Ectodermal cell (in vitro differentiated cells): ENCODE measurements at regions not wholly inside any gene's neighbourhood (a gene's known extent, or its start where the extent isn't known, plus 50 kb on each side); places are given as distances from the start of the nearest gene placed in this dataset.

Source experiments
- H3K27ac ChIP-seq: 2 replicates; pipeline ENCODE4 v1.7.0; 2013; ENCODE audit warnings: mild to moderate bottlenecking, low read depth, low read length; ENCODE audit not compliant: insufficient read depth, poor library complexity, severe bottlenecking
- H3K27me3 ChIP-seq: 2 replicates; pipeline ENCODE4 v1.7.0; 2013; ENCODE audit warnings: mild to moderate bottlenecking, low read length; ENCODE audit not compliant: insufficient read depth, control insufficient read depth, poor library complexity, severe bottlenecking
- H3K36me3 ChIP-seq: one replicate; pipeline ENCODE4 v1.7.0; 2013; ENCODE audit warnings: low read length; ENCODE audit not compliant: control insufficient read depth, insufficient read depth
- H3K4me1 ChIP-seq: one replicate; pipeline ENCODE4 v1.7.0; 2013; ENCODE audit warnings: low read length; ENCODE audit not compliant: control insufficient read depth, insufficient read depth
- H3K4me3 ChIP-seq: 2 replicates; pipeline ENCODE4 v1.7.0; 2013; ENCODE audit warnings: low read depth, low read length, control low read depth; ENCODE audit not compliant: insufficient read depth
- H3K9me3 ChIP-seq: 2 replicates; pipeline ENCODE4 v1.7.0; 2013; ENCODE audit warnings: mild to moderate bottlenecking, low read length, moderate library complexity; ENCODE audit not compliant: control insufficient read depth
- WGBS, 2 experiments: methylation state at CpG; one replicate each; pipeline ENCODE4 v1.1.7; 2013; ENCODE audit warnings: missing lambda C conversion rate in 2 of 2; 5-methylcytosine and 5-hydroxymethylcytosine counted together

DNA sequence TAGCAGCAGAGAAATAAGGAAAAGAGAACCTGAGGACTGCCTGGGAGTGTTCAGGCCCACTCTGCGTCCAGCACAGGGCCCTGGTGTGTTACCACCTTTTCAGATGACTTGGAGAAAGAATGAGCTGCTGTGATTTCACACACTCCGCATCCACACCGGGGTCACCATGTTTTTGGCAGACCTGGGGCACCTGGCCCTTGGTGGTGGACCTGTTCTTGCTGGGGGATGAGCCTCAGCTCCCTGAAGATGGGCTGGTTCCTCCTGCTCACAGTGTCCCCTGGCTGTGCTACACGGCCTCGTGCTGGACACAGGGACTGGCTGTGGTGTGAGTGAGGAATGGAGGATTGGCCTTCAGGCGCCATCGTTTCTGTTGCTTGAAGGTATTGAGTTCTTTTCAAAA, 1381.4 kb downstream of the TBC1D22A start:
- Histone ChIP-seq H3K9me3 (no peaks in the 10 kb centered on the region), H3K4me3 (no peak overlapping the region), H3K27me3 (no peaks in the 10 kb centered on the region), H3K27ac (no peak overlapping the region), H3K36me3 (no peaks in the 10 kb centered on the region), H3K4me1 (peaks cover 7% of the 10 kb centered on the region)
- 91 to 93% methylated on average over 7 of the region's 7 CpGs for WGBS, 2 experiments

- no peak overlapping the region for H3K4me3 ChIP-seq
- peaks cover 6% of the 10 kb centered on the region for H3K4me1 ChIP-seq
- no peaks in the 10 kb centered on the region for H3K27me3 ChIP-seq
- WGBS, 2 experiments = 93 to 95% methylated on average over 7 of the region's 7 CpGs
- no peak overlapping the region for H3K27ac ChIP-seq
- H3K9me3 ChIP-seq = no peaks in the 10 kb centered on the region
- H3K36me3 ChIP-seq = no peaks in the 10 kb centered on the region
These were observed 1379.9 kb downstream of the TBC1D22A start for GRCh38 chr22:48142388-48142787.

DNA sequence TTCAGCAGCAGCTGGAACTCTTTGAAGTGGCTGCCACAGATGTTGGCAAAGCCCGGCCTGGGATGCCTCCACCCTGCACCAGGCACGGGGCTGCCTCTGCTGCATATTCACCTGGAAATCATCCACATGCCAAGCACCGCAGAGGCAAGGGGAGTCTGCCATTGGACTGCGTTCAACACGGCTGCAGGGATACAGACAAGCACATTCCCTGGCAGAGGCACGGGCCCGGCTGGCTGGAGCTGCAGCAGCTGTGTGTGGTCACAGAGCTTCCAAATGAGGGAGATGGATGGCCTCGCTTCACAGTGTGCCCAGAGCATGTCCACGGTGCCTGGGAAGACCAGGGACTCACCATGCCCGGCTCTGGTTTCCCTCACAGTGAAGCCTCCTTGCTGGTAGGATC, 1378.9 kb downstream of the TBC1D22A start:
- 92 to 93% methylated on average over 10 of the region's 10 CpGs for WGBS, 2 experiments
- no peaks in the 10 kb centered on the region for H3K27me3 ChIP-seq
- H3K4me1 ChIP-seq = no peaks in the 10 kb centered on the region
- H3K9me3 ChIP-seq = no peaks in the 10 kb centered on the region
- H3K4me3 ChIP-seq = no peak overlapping the region
- no peak overlapping the region for H3K27ac ChIP-seq
- H3K36me3 ChIP-seq = no peaks in the 10 kb centered on the region

- no peak overlapping the region for H3K4me3 ChIP-seq
- no peaks in the 10 kb centered on the region for H3K27me3 ChIP-seq
- WGBS, 2 experiments = 92 to 95% methylated on average over 10 of the region's 10 CpGs
- no peaks in the 10 kb centered on the region for H3K36me3 ChIP-seq
- H3K9me3 ChIP-seq = no peaks in the 10 kb centered on the region
- no peak overlapping the region for H3K27ac ChIP-seq
- no peaks in the 10 kb centered on the region for H3K4me1 ChIP-seq
These were observed 1377.9 kb downstream of the TBC1D22A start for GRCh38 chr22:48140261-48140813.

DNA sequence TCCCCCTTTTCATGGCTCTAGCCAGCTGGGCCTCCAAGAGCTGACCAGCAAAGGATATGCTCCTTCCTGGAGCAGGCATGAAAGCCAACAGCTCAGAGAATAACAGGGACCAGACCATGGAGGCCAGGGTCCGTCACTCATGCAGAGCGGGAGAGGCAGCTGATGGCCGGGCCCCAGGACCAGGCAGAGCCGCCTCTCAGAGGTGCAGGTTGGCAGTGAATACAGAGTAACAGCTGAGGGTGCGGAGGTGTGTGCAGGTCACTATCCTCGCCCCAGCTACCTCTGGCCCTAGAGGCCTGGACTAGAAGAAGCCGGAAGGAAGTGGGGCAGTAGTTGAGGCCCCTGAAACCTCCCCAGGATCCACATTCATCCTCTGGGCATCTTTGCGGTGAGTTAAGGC, 1377.3 kb downstream of the TBC1D22A start:
- WGBS, 2 experiments = 85 to 89% methylated on average over 8 of the region's 8 CpGs
- H3K36me3 ChIP-seq = no peaks in the 10 kb centered on the region
- H3K27me3 ChIP-seq = no peaks in the 10 kb centered on the region
- H3K4me1 ChIP-seq = no peaks in the 10 kb centered on the region
- no peak overlapping the region for H3K4me3 ChIP-seq
- H3K27ac ChIP-seq = no peak overlapping the region
- no peaks in the 10 kb centered on the region for H3K9me3 ChIP-seq

- Histone ChIP-seq H3K4me1 (no peaks in the 10 kb centered on the region), H3K27me3 (no peaks in the 10 kb centered on the region), H3K27ac (no peak overlapping the region), H3K9me3 (peaks cover 2% of the 10 kb centered on the region), H3K36me3 (no peaks in the 10 kb centered on the region), H3K4me3 (no peak overlapping the region)
- WGBS, 2 experiments = 95 to 98% methylated on average over 11 of the region's 11 CpGs
These were observed 1376.4 kb downstream of the TBC1D22A start for GRCh38 chr22:48138855-48139254.

DNA sequence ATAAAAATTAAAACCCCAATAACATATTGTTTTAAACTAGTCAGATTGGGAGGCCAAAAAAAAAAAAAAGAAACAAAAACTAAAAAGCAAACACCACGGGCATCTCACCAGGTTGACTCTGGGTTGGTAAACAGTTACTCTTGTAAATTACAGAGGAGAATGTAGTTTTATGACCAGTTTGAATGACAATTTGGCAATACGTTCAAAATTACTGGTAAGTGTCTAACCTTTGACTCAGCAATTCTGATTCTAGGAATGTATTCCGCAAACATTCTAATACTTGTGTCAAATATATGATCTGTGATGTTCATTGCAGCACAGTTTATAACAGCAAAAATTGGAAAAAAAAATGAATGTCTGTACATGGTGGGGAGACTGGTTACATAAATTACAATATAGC, 1376.0 kb downstream of the TBC1D22A start:
- H3K27ac ChIP-seq = no peak overlapping the region
- no peaks in the 10 kb centered on the region for H3K36me3 ChIP-seq
- no peak overlapping the region for H3K4me3 ChIP-seq
- WGBS, 2 experiments = 84 to 88% methylated on average over 3 of the region's 3 CpGs
- H3K9me3 ChIP-seq = peaks cover 4% of the 10 kb centered on the region
- no peaks in the 10 kb centered on the region for H3K27me3 ChIP-seq
- no peaks in the 10 kb centered on the region for H3K4me1 ChIP-seq

GRCh38 chr22:48137640-48138039, 1375.2 kb downstream of the TBC1D22A start:
- H3K27me3 ChIP-seq = no peaks in the 10 kb centered on the region
- peaks cover 4% of the 10 kb centered on the region for H3K9me3 ChIP-seq
- WGBS, 2 experiments = 72 to 80% methylated on average over 9 to 10 of the region's 10 CpGs
- H3K4me3 ChIP-seq = no peak overlapping the region
- H3K27ac ChIP-seq = no peak overlapping the region
- H3K36me3 ChIP-seq = no peaks in the 10 kb centered on the region
- no peaks in the 10 kb centered on the region for H3K4me1 ChIP-seq

GRCh38 chr22:48135592-48135991, 1373.1 kb downstream of the TBC1D22A start:
- no peaks in the 10 kb centered on the region for H3K36me3 ChIP-seq
- H3K4me3 ChIP-seq = no peak overlapping the region
- no peaks in the 10 kb centered on the region for H3K27me3 ChIP-seq
- no peak overlapping the region for H3K27ac ChIP-seq
- WGBS, 2 experiments = 91% methylated on average over 8 of the region's 8 CpGs
- no peaks in the 10 kb centered on the region for H3K4me1 ChIP-seq
- H3K9me3 ChIP-seq = peaks cover 4% of the 10 kb centered on the region

DNA sequence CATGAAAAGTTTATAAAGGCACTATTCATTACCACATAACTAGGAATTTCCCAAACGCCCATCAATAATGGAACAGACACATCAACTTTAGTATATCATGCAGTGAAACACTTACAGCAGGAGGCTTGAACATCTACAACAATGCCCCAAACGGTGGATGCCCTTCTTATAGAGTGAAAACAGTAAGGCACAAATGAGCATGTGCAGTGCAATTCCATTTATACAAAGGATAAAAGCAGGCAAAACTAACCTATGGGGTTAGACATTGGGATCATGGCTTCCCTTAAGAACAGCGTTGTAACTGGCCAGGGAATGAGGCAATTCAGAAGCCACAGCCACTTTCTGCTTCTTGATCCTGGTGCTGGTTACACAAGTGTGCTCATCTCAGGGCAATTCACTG, 1363.0 kb downstream of the TBC1D22A start:
- no peaks in the 10 kb centered on the region for H3K27me3 ChIP-seq
- WGBS, 2 experiments = 78 to 88% methylated on average over 3 of the region's 3 CpGs

GRCh38 chr22:48121984-48122383, 1359.5 kb downstream of the TBC1D22A start:
- Histone ChIP-seq H3K9me3 (no peaks in the 10 kb centered on the region), H3K27me3 (no peaks in the 10 kb centered on the region), H3K4me1 (no peaks in the 10 kb centered on the region), H3K4me3 (no peak overlapping the region), H3K36me3 (no peaks in the 10 kb centered on the region), H3K27ac (no peak overlapping the region)
- 95 to 96% methylated on average over 16 of the region's 16 CpGs for WGBS, 2 experiments

More for the DNA sequence above, 1363.0 kb downstream of the TBC1D22A start:
- Histone ChIP-seq H3K36me3 (no peaks in the 10 kb centered on the region), H3K4me3 (no peak overlapping the region), H3K4me1 (no peaks in the 10 kb centered on the region), H3K9me3 (no peaks in the 10 kb centered on the region), H3K27ac (no peak overlapping the region)
